ENCODE measurements at regions not wholly inside any gene's neighbourhood (a gene's known extent, or its start where the extent isn't known, plus 50 kb on each side); places are given as distances from the start of the nearest gene placed in this dataset.
"Not testable (repeated sequence)": the region's sequence is repeated elsewhere in the genome, so short reads cannot be mapped to it uniquely, and the experiment has no call there.

DNA sequence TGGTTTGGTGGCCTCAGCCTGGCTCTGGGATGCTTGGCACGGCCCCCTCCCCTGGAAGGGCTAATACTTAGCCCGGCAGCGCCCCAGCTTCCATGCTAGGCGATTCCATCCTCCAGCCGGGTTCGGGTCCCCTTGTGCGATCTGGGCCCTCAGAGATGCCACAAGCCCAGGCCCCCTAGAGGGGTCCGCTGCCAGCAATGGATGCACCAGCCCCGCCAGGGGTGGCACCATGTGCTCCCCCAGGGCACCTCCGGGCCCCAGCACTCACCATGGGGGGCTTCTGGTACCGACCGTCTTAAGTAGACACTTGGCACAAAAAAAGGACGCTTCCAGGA is 125.7 kb upstream of the KCTD7 start:
- Histone ChIP-seq H3K4me1 (peaks cover 0 to 13% (median 0%) of the 10 kb centered on the region in 3 donors), H3K27me3 (peaks cover 44% of the 10 kb centered on the region), H3K9me3 (no peaks in the 10 kb centered on the region), H3K36me3 (no peaks in the 10 kb centered on the region), H3K27ac (no peak overlapping the region), H3K4me3 (no peak overlapping the region)
- WGBS, 2 donors (ENCODE audit: low coverage in 1 of 2), result 60% methylated on average over 1 of the region's 13 CpGs; no CpG with 5 or more reads in 1 of the 2 donors
- no peak for ATAC-seq
- TF ChIP-seq POLR2A (IDR thresholded peaks at IDR 0.05), result no peak
- no peak for TF ChIP-seq POLR2AphosphoS5 (IDR thresholded peaks at IDR 0.05)
- TF ChIP-seq EP300 (IDR thresholded peaks at IDR 0.05), result no peak
- TF ChIP-seq, protein P1, sequence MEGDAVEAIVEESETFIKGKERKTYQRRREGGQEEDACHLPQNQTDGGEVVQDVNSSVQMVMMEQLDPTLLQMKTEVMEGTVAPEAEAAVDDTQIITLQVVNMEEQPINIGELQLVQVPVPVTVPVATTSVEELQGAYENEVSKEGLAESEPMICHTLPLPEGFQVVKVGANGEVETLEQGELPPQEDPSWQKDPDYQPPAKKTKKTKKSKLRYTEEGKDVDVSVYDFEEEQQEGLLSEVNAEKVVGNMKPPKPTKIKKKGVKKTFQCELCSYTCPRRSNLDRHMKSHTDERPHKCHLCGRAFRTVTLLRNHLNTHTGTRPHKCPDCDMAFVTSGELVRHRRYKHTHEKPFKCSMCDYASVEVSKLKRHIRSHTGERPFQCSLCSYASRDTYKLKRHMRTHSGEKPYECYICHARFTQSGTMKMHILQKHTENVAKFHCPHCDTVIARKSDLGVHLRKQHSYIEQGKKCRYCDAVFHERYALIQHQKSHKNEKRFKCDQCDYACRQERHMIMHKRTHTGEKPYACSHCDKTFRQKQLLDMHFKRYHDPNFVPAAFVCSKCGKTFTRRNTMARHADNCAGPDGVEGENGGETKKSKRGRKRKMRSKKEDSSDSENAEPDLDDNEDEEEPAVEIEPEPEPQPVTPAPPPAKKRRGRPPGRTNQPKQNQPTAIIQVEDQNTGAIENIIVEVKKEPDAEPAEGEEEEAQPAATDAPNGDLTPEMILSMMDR (IDR thresholded peaks at IDR 0.05), result no peak

DNA sequence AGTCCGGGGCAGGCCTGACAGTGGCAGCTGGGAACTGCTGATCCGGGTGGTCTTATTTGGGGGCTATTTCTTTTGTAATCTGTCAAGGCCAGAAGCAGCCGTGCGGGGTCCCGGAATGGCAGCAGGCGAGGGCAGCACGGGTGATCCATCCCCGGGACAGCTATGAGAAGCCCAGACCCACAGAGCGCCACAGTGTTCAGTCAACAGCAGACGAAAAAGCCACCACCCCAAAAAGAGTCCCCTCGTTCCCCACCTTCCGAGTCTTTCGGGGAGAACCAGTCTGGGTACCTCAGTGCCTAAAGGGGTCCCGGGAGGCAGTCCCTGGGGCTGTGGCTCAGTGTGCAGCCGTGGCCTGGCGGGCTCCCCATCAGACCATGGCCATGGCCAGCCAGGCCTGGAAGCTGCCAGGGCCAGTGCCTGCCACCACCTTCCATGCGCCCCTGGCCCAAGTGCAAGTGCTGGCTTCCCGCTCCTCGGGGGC is 125.1 kb upstream of the KCTD7 start:
- peaks cover 44% of the 10 kb centered on the region for H3K27me3 ChIP-seq
- no peaks in the 10 kb centered on the region for H3K9me3 ChIP-seq
- H3K4me3 ChIP-seq, result no peak overlapping the region
- TF ChIP-seq EP300 (IDR thresholded peaks at IDR 0.05), result no peak
- TF ChIP-seq POLR2A (IDR thresholded peaks at IDR 0.05), result no peak
- TF ChIP-seq, protein P1 (IDR thresholded peaks at IDR 0.05), result no peak
- TF ChIP-seq POLR2AphosphoS5 (IDR thresholded peaks at IDR 0.05), result no peak
- H3K4me1 ChIP-seq, result peaks cover 0 to 13% (median 0%) of the 10 kb centered on the region in 3 donors
- 27 to 80% methylated on average over 1 to 2 of the region's 19 CpGs for WGBS, 2 donors (ENCODE audit: low coverage in 1 of 2)
- H3K36me3 ChIP-seq, result no peaks in the 10 kb centered on the region
- ATAC-seq, result no peak
- H3K27ac ChIP-seq, result no peak overlapping the region

DNA sequence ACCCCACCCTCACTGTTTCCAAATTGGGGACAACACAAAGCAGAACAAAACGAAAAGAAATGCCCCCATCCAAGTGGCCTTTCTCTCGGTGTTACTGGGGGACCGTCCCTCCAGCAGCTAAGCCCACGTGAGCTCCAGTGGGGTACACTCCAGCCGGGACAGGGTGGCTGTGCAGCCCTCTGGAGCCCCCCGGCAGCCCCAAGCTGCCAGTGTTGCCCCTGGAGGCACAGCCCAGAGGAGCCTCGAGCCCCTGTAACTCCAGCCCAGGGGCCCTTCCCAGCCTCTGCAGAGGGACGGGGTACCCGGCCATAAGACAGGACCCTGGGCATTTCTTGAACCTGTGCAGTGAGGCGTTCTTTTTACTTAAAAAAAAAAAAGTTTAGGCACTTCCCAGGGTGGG is 124.5 kb upstream of the KCTD7 start:
- 79% methylated on average over 2 of the region's 10 CpGs; no CpG with 5 or more reads in 1 of the 2 donors for WGBS, 2 donors (ENCODE audit: low coverage in 1 of 2)
- TF ChIP-seq POLR2AphosphoS5 (IDR thresholded peaks at IDR 0.05) (no peak), POLR2A (IDR thresholded peaks at IDR 0.05) (no peak), EP300 (IDR thresholded peaks at IDR 0.05) (no peak)
- ATAC-seq, result no peak

DNA sequence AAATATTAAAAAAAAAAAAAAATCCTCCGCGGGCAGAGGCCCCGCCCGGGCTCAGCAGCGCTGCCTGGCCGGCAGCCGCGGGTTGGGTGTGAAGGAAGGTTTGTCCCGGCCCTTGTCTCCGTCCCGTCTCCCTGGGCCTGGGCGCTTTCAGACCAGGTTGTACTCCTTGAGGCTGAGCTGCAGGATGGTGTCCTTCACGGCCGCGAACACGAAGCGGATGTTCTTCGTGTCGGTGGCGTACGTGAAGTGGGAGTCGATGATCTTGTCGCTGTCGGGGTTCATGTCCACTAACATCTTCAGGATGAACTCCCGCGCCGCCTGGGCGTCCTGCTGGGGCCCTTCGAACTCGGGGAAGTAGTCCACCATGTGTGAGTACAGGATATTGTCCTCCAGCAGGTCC is 123.7 kb upstream of the KCTD7 start:
- Histone ChIP-seq H3K4me1 (peaks cover 0 to 13% (median 0%) of the 10 kb centered on the region in 3 donors), H3K27ac (no peak overlapping the region), H3K4me3 (no peak overlapping the region), H3K36me3 (no peaks in the 10 kb centered on the region), H3K9me3 (no peaks in the 10 kb centered on the region), H3K27me3 (peaks cover 44% of the 10 kb centered on the region)
- WGBS, 2 donors (ENCODE audit: low coverage in 1 of 2), result 76 to 92% methylated on average over 3 to 21 of the region's 30 CpGs
- no peak for TF ChIP-seq POLR2A (IDR thresholded peaks at IDR 0.05)
- TF ChIP-seq POLR2AphosphoS5 (IDR thresholded peaks at IDR 0.05), result no peak
- TF ChIP-seq, protein P1 (IDR thresholded peaks at IDR 0.05), result no peak
- TF ChIP-seq EP300 (IDR thresholded peaks at IDR 0.05), result no peak
- ATAC-seq, result no peak

More for the DNA sequence above, 124.5 kb upstream of the KCTD7 start:
- Histone ChIP-seq H3K9me3 (no peaks in the 10 kb centered on the region), H3K4me3 (no peak overlapping the region), H3K36me3 (no peaks in the 10 kb centered on the region), H3K4me1 (peaks cover 0 to 13% (median 0%) of the 10 kb centered on the region in 3 donors), H3K27me3 (peaks cover 44% of the 10 kb centered on the region), H3K27ac (no peak overlapping the region)

DNA sequence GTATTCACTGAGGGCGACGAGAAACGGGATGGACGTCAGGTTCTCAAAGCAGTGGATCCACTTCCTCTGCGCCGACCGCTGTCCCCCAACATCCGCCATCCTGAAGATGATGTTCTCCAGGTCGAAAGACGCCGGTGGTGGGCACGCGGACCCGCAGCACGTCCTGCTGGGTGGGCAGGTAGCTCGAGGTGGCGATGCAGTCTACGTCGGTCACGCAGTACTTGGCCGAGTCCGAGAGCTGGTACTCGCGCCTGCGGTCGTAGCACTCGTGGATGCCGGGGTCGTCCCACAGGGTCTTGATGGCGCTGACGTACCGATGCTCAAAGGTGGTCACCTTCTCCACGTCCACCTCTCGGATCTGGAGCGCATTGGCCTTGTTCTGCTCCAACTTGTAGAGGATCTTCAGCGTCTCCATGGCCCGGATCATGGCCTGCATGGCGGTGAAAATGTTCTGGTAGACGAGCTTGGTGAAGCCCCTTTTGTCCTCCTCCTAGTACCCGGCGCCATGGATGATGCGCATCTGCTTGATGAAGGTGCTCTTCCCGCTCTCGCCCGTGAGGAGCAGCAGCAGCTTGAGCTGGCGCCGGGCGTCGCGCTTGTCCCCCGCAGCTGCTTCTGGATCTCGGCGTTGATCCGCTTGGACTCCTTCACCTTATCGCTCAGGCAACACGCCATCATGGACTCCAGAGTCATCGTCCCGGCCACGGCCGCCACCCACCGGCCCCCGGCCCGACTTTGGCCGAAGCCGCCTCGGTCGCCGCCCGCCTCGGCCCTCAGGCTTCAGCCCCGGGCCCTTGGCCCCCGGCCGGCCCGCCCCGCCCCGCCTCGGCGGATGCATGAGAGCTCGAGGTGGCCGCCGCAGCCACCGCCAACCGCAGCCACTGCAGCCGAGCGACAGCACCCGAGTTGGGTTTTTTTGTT is 122.9 kb upstream of the KCTD7 start:
- H3K4me3 ChIP-seq, result peak overlapping the region in 1 of 2 donors; percentile 51
- ATAC-seq, result no peak
- H3K27me3 ChIP-seq, result peaks cover 44% of the 10 kb centered on the region

DNA sequence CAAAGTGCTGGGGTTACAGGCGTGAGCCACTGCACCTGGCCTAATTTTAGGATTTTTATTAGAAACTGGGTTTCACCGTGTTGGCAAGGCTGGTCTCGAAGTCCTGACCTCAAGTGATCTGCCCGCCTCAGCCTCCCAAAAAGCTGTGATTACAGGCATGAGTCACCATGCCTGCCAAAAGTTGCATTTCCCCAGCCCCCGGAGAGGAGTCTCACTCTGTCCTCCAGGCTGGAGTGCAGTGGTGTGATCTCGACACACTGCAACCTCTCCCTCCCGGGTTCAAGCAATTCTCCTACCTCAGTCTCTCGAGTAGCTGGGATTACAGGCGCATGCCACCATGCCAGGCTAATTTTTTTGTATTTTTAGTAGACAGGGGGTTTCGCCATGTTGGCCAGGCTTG is 122.0 kb upstream of the KCTD7 start:
- not testable (repeated sequence) for H3K4me3 ChIP-seq, H3K36me3 ChIP-seq, ATAC-seq, H3K27ac ChIP-seq, H3K9me3 ChIP-seq
- 69% methylated on average over 9 of the region's 10 CpGs; no CpG with 5 or more reads in 1 of the 2 donors for WGBS, 2 donors (ENCODE audit: low coverage in 1 of 2)
- Histone ChIP-seq H3K27me3 (peaks cover 44% of the 10 kb centered on the region), H3K4me1 (peaks cover 0 to 13% (median 0%) of the 10 kb centered on the region in 3 donors)

More for the DNA sequence above, 122.9 kb upstream of the KCTD7 start:
- WGBS, 2 donors (ENCODE audit: low coverage in 1 of 2), result 90 to 97% methylated on average over 6 to 14 of the region's 86 CpGs
- Histone ChIP-seq H3K9me3 (no peaks in the 10 kb centered on the region), H3K27ac (no peak overlapping the region), H3K4me1 (peaks cover 0 to 13% (median 0%) of the 10 kb centered on the region in 3 donors), H3K36me3 (no peaks in the 10 kb centered on the region)
- TF ChIP-seq POLR2A (IDR thresholded peaks at IDR 0.05), result no peak
- no peak for TF ChIP-seq POLR2AphosphoS5 (IDR thresholded peaks at IDR 0.05)
- TF ChIP-seq, protein P1 (IDR thresholded peaks at IDR 0.05), result no peak
- TF ChIP-seq EP300 (IDR thresholded peaks at IDR 0.05), result no peak
